ENCODE measurements at regions not wholly inside any gene's neighbourhood (a gene's known extent, or its start where the extent isn't known, plus 50 kb on each side); places are given as distances from the start of the nearest gene placed in this dataset.
"Not testable (repeated sequence)": the region's sequence is repeated elsewhere in the genome, so short reads cannot be mapped to it uniquely, and the experiment has no call there.

DNA sequence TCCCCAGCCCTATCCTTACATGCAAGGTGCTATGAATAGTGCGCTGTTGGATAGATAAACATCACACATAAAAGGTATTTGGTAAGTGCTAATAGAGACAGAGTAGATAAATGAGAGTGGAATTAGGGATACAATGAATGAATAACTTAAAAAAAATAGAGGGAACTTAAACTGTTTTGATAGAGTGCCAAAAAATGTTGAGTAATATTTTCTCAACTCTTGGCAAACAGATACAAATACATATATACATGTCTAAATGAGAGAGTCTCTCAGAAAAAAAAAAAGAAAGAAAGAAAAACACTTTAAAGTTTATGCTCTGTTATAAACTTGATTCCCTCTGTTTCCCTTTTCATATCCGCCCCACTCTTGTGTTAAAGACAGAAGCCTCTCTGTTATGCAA lies 667.4 kb downstream of the ROBO2 start:
- DNase-seq (ENCODE audit: extremely low read depth, low read depth), result no peak

DNA sequence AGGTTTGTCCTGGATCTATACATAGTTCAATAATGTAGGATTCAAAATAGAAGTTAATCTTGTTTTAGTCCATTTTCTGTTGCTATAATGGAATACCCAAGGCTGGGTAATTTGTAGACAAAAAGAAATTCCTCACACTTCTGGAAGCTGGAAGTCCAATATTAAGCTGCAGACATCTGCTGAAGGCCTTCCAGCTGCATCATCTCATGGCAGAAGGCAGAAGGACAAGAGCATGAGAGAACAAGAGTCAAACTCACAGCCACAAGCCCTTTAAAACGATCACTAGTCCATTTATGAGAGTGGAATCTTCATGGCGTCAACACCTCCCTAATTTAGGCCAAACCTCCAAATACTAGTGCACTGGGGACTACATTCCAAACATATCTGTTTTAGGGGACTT lies 669.3 kb downstream of the ROBO2 start:
- DNase-seq (ENCODE audit: extremely low read depth, low read depth), result no peak

DNA sequence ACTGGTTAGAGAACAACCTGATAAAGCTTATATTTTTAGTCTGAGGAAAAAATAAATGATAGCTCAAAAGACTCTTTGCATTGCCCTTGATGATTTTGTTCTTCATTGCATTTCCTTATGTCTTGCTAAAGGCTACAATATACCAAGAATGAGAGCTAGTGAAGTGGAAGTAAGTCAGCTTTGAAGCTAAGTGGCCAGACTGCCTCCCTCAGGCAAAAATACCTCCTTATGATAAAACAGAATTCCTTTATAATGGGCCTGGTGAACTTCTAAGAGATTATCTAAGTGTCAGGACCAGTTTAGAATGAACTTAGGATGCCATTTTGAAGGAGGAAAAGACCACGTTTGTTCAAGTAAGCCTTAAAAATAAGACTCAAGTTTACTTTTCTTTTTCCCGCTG lies 678.4 kb downstream of the ROBO2 start:
- no peak for DNase-seq (ENCODE audit: extremely low read depth, low read depth)

GRCh38 chr3:77720460-77720971 lies 680.6 kb downstream of the ROBO2 start:
- DNase-seq (ENCODE audit: extremely low read depth, low read depth), result no peak

DNA sequence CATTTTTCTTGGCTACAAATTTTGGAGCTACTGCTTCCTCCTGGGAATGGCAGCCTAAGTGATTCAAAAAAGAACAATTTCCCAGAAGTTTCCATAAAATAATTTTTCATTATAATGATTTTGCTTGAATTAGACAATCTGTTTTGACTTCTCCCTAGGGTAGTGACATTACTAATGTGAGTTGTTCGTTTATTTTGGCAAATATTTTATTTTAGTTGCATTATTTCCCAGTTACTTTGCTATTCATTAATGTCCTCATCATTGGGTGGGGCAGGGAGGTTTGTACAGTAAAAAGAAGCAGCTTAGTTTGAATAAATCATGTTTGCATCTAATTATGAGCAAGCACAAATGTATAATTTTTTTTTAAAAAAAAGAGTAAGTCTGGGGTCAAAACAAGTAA lies 686.6 kb downstream of the ROBO2 start:
- no peak for DNase-seq (ENCODE audit: extremely low read depth, low read depth)

- no peak for DNase-seq (ENCODE audit: extremely low read depth, low read depth)
Observed at GRCh38 chr3:77746048-77746447, 706.1 kb downstream of the ROBO2 start.

- no peak for DNase-seq (ENCODE audit: extremely low read depth, low read depth)
Observed at GRCh38 chr3:77746892-77747291, 707.0 kb downstream of the ROBO2 start.

GRCh38 chr3:77756397-77756975 lies 716.6 kb downstream of the ROBO2 start:
- not testable (repeated sequence) for DNase-seq (ENCODE audit: extremely low read depth, low read depth)

GRCh38 chr3:77772459-77772858 lies 732.6 kb downstream of the ROBO2 start:
- DNase-seq (ENCODE audit: extremely low read depth, low read depth), result no peak

- DNase-seq (ENCODE audit: extremely low read depth, low read depth), result no peak
Observed at GRCh38 chr3:77773084-77773483, 733.2 kb downstream of the ROBO2 start.

DNA sequence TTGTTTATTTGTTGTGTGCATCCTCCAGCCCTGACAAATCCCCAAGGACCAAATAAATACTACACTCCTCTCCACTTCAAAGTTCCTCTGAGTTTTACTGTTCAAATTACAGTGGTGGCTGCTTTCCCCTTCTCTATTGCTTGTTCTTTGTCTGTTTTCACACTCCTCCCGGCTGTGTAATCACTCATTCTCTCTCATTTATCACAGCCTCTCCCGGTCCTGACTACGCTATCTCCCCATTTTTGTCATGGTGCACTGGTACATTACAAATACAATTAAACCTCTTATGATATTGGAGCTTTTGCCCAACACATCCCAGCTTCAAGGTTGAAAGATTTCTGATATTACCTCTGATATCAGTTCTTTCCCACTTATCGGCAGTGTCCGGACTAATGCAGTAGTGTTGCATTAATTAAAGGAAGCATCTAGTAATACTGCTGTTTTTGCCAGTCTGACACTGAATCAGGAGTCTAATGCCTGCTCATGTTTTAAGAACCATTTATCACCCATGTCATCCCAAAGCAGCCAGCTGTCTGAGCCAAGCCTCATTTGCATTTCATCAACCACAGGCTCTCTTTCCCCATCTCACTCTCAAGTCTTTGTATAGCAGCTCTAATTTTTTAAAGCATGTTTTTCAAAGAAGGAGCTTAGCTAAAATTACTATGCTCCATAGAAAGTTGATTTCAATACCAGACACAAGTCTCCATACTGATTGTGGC lies 740.5 kb downstream of the ROBO2 start:
- no peak for DNase-seq (ENCODE audit: extremely low read depth, low read depth)

GRCh38 chr3:77786216-77786615 lies 746.3 kb downstream of the ROBO2 start:
- no peak for DNase-seq (ENCODE audit: extremely low read depth, low read depth)

DNA sequence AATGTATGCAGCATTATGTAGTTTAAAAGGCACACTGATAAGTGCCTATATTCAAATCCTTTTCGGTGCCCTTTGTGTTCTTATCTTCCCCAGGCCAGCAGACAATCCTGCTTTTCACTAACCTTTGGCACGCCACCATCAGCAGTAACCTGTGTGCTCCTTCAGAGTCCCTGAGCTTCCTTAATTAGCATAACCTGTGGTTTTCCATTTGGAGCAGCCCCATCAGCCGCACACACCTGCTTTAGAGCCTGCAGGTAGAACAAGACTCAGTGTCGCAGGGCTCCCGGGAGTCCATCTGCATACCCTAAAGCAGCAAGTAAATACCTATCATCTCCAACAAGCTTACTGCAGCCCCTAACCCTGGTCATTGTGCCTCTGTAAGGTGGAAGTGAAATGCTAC lies 755.1 kb downstream of the ROBO2 start:
- no peak for DNase-seq (ENCODE audit: extremely low read depth, low read depth)

GRCh38 chr3:77799278-77799677 lies 759.4 kb downstream of the ROBO2 start:
- no peak for DNase-seq (ENCODE audit: extremely low read depth, low read depth)

- DNase-seq (ENCODE audit: extremely low read depth, low read depth), result no peak
Observed at GRCh38 chr3:77800893-77801292, 761.0 kb downstream of the ROBO2 start.

DNA sequence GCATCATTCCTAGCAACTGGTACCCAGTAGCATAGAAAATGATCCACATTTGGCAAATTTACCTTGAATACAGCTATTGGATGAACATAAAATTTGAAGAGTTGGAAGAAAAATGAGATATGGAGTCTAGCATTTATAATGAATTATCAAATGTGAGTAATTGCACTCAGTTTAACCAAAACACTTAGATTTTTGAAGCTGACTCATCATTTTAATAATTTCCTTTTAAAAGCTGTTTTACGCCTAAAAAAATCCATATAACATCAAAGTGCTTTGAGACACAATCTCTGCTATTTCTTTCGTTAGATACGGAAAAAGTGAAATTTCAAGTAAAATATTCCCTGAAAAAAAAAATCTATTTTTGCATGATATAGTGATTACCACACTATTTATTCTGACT lies 767.4 kb downstream of the ROBO2 start:
- DNase-seq (ENCODE audit: extremely low read depth, low read depth), result no peak

- DNase-seq (ENCODE audit: extremely low read depth, low read depth), result no peak
Observed at GRCh38 chr3:77814845-77815244, 774.9 kb downstream of the ROBO2 start.

DNA sequence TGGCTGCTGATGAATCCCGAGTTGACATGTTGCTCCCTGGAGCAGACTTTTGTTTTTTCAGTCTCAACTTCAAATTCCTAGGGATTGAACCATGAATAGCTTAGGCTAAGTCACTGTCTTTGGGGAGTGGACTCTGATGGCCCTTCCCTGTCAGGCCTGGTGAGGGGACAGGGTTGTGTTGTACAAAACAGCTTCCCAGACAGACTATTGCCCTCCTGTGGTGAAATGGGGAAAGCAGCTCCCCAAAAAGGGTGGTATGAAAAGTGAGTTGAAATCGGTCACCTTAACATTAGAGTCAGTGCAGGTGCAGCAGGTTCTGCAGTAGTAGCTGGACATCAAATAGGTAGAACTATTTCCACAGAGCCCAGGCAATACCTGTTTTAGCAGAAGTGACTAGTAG lies 775.6 kb downstream of the ROBO2 start:
- no peak for DNase-seq (ENCODE audit: extremely low read depth, low read depth)

- no peak for DNase-seq (ENCODE audit: extremely low read depth, low read depth)
Observed at GRCh38 chr3:77816366-77816765, 776.5 kb downstream of the ROBO2 start.

DNA sequence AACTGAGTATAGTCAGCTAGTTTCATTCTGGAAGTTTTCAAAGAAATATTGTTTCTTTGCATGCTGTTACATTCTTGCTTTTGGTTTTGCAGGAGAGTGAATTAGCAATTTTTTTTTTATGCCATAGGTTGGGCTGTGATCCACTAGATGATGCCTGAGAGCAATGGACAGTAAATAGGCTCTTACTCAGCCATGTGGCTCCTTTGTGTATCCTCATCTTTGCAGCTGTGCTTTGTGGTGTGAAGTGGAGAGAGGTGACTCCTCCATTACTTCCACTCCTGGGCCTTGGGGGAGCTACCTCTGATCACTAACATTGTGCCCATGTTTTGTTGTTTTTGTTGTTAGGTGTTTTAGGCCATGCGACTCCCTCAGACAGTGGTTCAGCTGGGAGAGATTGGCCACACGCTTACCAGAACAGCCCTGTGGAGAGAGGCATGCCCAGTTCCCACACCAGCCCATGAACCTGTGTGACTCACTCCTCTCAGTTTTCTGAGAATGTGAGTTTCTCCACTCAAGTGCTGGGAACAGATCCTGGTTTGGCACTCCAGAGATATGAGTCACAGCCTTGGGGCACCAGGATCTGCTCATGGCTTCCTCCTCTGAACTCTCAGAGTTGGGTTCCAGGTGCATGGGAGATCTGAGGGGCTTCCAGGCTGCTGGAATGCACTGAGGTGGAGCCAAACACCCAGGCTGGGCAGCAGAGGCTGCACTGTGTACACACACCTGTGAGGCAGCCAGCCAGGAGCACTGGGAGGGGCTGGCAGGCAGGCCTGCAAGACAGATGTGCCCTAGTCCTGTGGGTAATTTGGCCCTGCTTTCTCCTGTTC lies 785.3 kb downstream of the ROBO2 start:
- peak; percentile 4 for DNase-seq (ENCODE audit: extremely low read depth, low read depth)

GRCh38 chr3:77835921-77836320 lies 796.0 kb downstream of the ROBO2 start:
- no peak for DNase-seq (ENCODE audit: extremely low read depth, low read depth)

All from NCI-H460 (cell line).